ENCODE measurements at regions not wholly inside any gene's neighbourhood (a gene's known extent, or its start where the extent isn't known, plus 50 kb on each side); places are given as distances from the start of the nearest gene placed in this dataset.
"Not testable (repeated sequence)": the region's sequence is repeated elsewhere in the genome, so short reads cannot be mapped to it uniquely, and the experiment has no call there.

GRCh38 chr6:54564188-54564587 lies 255.9 kb downstream of the TINAG start:
- not testable (repeated sequence) for DNase-seq

GRCh38 chr6:54574671-54575070 lies 266.4 kb downstream of the TINAG start:
- DNase-seq, result no peak

GRCh38 chr6:54578261-54578660 lies 268.3 kb upstream of the FAM83B start:
- DNase-seq, result no peak

- peak; percentile 20 for DNase-seq
Measured at GRCh38 chr6:54579011-54579410, 267.6 kb upstream of the FAM83B start.

GRCh38 chr6:54586251-54586650 lies 260.3 kb upstream of the FAM83B start:
- DNase-seq, result no peak

GRCh38 chr6:54587277-54587676 lies 259.3 kb upstream of the FAM83B start:
- DNase-seq, result no peak

- no peak for DNase-seq
Measured at GRCh38 chr6:54588176-54588575, 258.4 kb upstream of the FAM83B start.

- no peak for DNase-seq
Measured at GRCh38 chr6:54595844-54596243, 250.7 kb upstream of the FAM83B start.

- DNase-seq, result no peak
Measured at GRCh38 chr6:54598787-54599313, 247.7 kb upstream of the FAM83B start.

GRCh38 chr6:54601600-54602300 lies 244.8 kb upstream of the FAM83B start:
- DNase-seq, result no peak

GRCh38 chr6:54602591-54602990 lies 244.0 kb upstream of the FAM83B start:
- DNase-seq, result no peak

- no peak for DNase-seq
Measured at GRCh38 chr6:54609981-54610380, 236.6 kb upstream of the FAM83B start.

GRCh38 chr6:54613596-54613995 lies 233.0 kb upstream of the FAM83B start:
- DNase-seq, result no peak

- no peak for DNase-seq
Measured at GRCh38 chr6:54614499-54615195, 231.9 kb upstream of the FAM83B start.

- no peak for DNase-seq
Measured at GRCh38 chr6:54617730-54618129, 228.8 kb upstream of the FAM83B start.

- DNase-seq, result no peak
Measured at GRCh38 chr6:54618572-54618971, 228.0 kb upstream of the FAM83B start.

- no peak for DNase-seq
Measured at GRCh38 chr6:54619102-54619501, 227.5 kb upstream of the FAM83B start.

GRCh38 chr6:54621285-54621684 lies 225.3 kb upstream of the FAM83B start:
- DNase-seq, result no peak

GRCh38 chr6:54624216-54624615 lies 222.4 kb upstream of the FAM83B start:
- DNase-seq, result no peak

GRCh38 chr6:54624779-54625178 lies 221.8 kb upstream of the FAM83B start:
- no peak for DNase-seq

- no peak for DNase-seq
Measured at GRCh38 chr6:54629131-54629530, 217.4 kb upstream of the FAM83B start.

GRCh38 chr6:54632984-54633565 lies 213.5 kb upstream of the FAM83B start:
- DNase-seq, result no peak

- DNase-seq, result no peak
Measured at GRCh38 chr6:54633601-54634000, 213.0 kb upstream of the FAM83B start.
